Astrocyte (in vitro differentiated cells and primary cell): ENCODE measurements at regions not wholly inside any gene's neighbourhood (a gene's known extent, or its start where the extent isn't known, plus 50 kb on each side); places are given as distances from the start of the nearest gene placed in this dataset.

Experiments
- DNase-seq: peaks from one replicate; pipeline ENCODE4 v3.0.0-alpha.2; 2010; ENCODE audit warnings: low read depth
- FAIRE-seq: peaks from 2 replicates; lab custom pipeline; 2011; peaks lifted over from hg19 to GRCh38; lab: Jason Lieb, UNC
- H2AFZ ChIP-seq: 2 replicates; pipeline ENCODE4 v1.6.0; 2012; ENCODE audit warnings: low read depth, low read length, inconsistent platforms
- H3K27ac ChIP-seq: 2 replicates; pipeline ENCODE4 v1.5.1; 2011; ENCODE audit warnings: low read depth, low read length, inconsistent platforms
- H3K27me3 ChIP-seq: 2 replicates; pipeline ENCODE4 v1.6.0; 2011; ENCODE audit warnings: low read length, inconsistent platforms; ENCODE audit not compliant: insufficient read depth
- H3K36me3 ChIP-seq: 2 replicates; pipeline ENCODE4 v1.5.1; 2011; ENCODE audit warnings: low read length, inconsistent platforms; ENCODE audit not compliant: insufficient read depth
- H3K4me1 ChIP-seq: 2 replicates; pipeline ENCODE4 v1.5.1; 2011; ENCODE audit warnings: low read length, inconsistent platforms; ENCODE audit not compliant: insufficient read depth
- H3K4me2 ChIP-seq: 2 replicates; pipeline ENCODE4 v1.6.0; 2012; ENCODE audit warnings: low read length, inconsistent platforms
- H3K4me3 ChIP-seq: 2 replicates; pipeline ENCODE4 v1.5.1; 2011; ENCODE audit warnings: low read depth, mild to moderate bottlenecking, low read length, inconsistent platforms; ENCODE audit not compliant: insufficient read depth
- H3K79me2 ChIP-seq: 2 replicates; pipeline ENCODE4 v1.6.0; 2012; ENCODE audit warnings: mild to moderate bottlenecking, low read length, inconsistent platforms; ENCODE audit not compliant: insufficient read depth
- H3K9ac ChIP-seq: 2 replicates; pipeline ENCODE4 v1.6.0; 2012; ENCODE audit warnings: mild to moderate bottlenecking, low read length, inconsistent platforms
- H3K9me3 ChIP-seq: 2 replicates; pipeline ENCODE4 v1.5.1; 2012; ENCODE audit warnings: low read depth, mild to moderate bottlenecking, low read length, inconsistent platforms; ENCODE audit not compliant: insufficient read depth
- H4K20me1 ChIP-seq: 2 replicates; pipeline ENCODE4 v1.6.0; 2012; ENCODE audit warnings: low read length, inconsistent platforms; ENCODE audit not compliant: insufficient read depth
- H3K27ac Mint-ChIP-seq: one replicate; pipeline ENCODE4 v1.8.0; 2021; ENCODE audit warnings: mild to moderate bottlenecking, mixed read lengths; ENCODE audit not compliant: unreplicated experiment
- H3K27me3 Mint-ChIP-seq: one replicate; pipeline ENCODE4 v1.8.0; 2021; ENCODE audit warnings: low read depth, mixed read lengths; ENCODE audit not compliant: unreplicated experiment
- H3K36me3 Mint-ChIP-seq: one replicate; pipeline ENCODE4 v1.8.0; 2021; ENCODE audit warnings: low read depth, mixed read lengths; ENCODE audit not compliant: unreplicated experiment
- H3K4me1 Mint-ChIP-seq: one replicate; pipeline ENCODE4 v1.8.0; 2021; ENCODE audit warnings: low read depth, mixed read lengths; ENCODE audit not compliant: unreplicated experiment
- H3K4me3 Mint-ChIP-seq: one replicate; pipeline ENCODE4 v1.8.0; 2021; ENCODE audit warnings: mild to moderate bottlenecking, moderate library complexity, mixed read lengths; ENCODE audit not compliant: unreplicated experiment
- H3K9me3 Mint-ChIP-seq: one replicate; pipeline ENCODE4 v1.8.0; 2021; ENCODE audit warnings: mild to moderate bottlenecking, mixed read lengths; ENCODE audit not compliant: unreplicated experiment
- EZH2 ChIP-seq: IDR thresholded peaks from 2 replicates; pipeline ENCODE4 v1.6.1; 2012; ENCODE audit warnings: mild to moderate bottlenecking, low read length, inconsistent platforms; ENCODE audit not compliant: insufficient read depth
- TF ChIP-seq, protein P1 (sequence below): IDR thresholded peaks from 2 replicates; pipeline ENCODE4 v1.5.1; 2011; ENCODE audit warnings: low read depth, mild to moderate bottlenecking, inconsistent platforms, low read length, moderate library complexity; ENCODE audit not compliant: insufficient read depth

DNA sequence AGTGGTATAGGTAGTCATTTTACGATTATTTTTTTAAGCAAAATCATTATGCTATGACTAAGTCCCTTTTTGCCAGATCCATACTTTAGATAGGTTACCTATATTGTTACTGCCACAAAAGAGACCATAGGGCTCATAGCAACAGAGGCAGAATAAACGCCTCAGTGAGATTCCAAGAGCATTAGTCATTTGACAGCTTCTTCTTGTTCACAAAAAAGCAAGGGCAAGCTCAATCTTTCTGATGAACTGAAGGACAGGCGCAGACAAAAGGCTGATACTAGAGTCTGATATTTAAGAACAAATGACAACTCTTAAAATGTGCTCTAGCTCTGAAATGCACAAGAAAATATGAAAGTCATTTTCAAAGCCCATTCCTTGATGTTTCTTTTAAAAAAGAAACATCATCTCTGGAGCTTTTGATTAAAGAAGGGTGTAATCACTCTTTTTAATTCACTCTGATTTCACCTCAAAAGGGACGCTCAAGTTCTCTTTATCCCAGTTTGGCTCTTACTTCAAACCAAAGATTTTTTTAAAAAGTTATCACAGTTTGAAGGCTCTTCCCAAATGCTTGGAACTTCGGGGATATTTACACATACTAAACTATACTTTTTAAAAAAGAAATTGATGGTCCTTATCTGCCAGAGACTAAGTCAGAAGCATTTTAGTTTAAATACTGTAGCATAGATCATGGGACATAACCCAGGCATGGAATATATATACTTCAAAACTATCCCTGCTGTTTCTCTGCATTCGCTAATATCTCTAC lies 187.2 kb downstream of the EFNB2 start:
- TF ChIP-seq, protein P1, sequence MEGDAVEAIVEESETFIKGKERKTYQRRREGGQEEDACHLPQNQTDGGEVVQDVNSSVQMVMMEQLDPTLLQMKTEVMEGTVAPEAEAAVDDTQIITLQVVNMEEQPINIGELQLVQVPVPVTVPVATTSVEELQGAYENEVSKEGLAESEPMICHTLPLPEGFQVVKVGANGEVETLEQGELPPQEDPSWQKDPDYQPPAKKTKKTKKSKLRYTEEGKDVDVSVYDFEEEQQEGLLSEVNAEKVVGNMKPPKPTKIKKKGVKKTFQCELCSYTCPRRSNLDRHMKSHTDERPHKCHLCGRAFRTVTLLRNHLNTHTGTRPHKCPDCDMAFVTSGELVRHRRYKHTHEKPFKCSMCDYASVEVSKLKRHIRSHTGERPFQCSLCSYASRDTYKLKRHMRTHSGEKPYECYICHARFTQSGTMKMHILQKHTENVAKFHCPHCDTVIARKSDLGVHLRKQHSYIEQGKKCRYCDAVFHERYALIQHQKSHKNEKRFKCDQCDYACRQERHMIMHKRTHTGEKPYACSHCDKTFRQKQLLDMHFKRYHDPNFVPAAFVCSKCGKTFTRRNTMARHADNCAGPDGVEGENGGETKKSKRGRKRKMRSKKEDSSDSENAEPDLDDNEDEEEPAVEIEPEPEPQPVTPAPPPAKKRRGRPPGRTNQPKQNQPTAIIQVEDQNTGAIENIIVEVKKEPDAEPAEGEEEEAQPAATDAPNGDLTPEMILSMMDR: no peak
- TF ChIP-seq EZH2: no peak
- Histone ChIP-seq H3K9ac (peak overlapping the region; percentile 72), H2AFZ (no peak overlapping the region), H3K9me3 (no peaks in the 10 kb centered on the region), H3K27ac (peak overlapping the region; percentile 58), H3K4me1 (peaks cover 28% of the 10 kb centered on the region), H3K4me3 (no peak overlapping the region), H4K20me1 (no peaks in the 10 kb centered on the region), H3K36me3 (no peaks in the 10 kb centered on the region), H3K4me2 (peak overlapping the region; percentile 90), H3K27me3 (no peaks in the 10 kb centered on the region), H3K79me2 (no peaks in the 10 kb centered on the region)
- H3K27ac Mint-ChIP-seq: peak overlapping the region; percentile 89
- DNase-seq: peak; percentile 71
- H3K27me3 Mint-ChIP-seq: no peaks in the 10 kb centered on the region
- H3K36me3 Mint-ChIP-seq: no peaks in the 10 kb centered on the region
- H3K4me3 Mint-ChIP-seq: no peak overlapping the region
- H3K9me3 Mint-ChIP-seq: peaks cover 5% of the 10 kb centered on the region
- peak; percentile 41 for FAIRE-seq
- peaks cover 37% of the 10 kb centered on the region for H3K4me1 Mint-ChIP-seq

DNA sequence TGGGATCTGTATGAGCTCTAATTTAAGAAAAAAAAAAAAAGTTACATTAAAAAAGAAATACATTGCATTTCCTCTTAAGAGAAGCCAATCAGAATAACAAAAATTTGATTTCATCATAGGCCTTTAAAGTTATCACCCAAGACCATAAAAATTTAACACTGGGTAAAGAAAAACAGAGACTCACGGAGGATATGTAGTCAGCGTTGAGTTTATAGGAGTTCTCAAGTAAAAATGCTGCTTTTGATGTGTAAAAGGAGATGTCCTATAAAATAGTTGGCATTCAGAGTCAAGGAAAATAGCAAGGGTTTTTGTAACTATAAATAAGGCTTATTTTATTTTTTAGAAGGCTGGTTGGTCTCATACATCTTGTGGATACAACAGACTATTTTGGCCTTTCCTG lies 191.1 kb downstream of the EFNB2 start:
- H3K9ac ChIP-seq: no peak overlapping the region
- H3K27ac ChIP-seq: no peak overlapping the region
- Mint-ChIP-seq H3K36me3 (peaks cover 1% of the 10 kb centered on the region), H3K4me3 (no peak overlapping the region), H3K4me1 (peaks cover 19% of the 10 kb centered on the region), H3K27ac (no peak overlapping the region), H3K9me3 (peaks cover 19% of the 10 kb centered on the region), H3K27me3 (no peaks in the 10 kb centered on the region)
- peaks cover 18% of the 10 kb centered on the region for H3K4me1 ChIP-seq
- TF ChIP-seq, protein P1: no peak
- TF ChIP-seq EZH2: no peak
- no peaks in the 10 kb centered on the region for H3K79me2 ChIP-seq
- FAIRE-seq (no peak), DNase-seq (no peak)
- H3K27me3 ChIP-seq: no peaks in the 10 kb centered on the region
- H2AFZ ChIP-seq: no peak overlapping the region
- no peak overlapping the region for H3K4me2 ChIP-seq
- no peaks in the 10 kb centered on the region for H3K36me3 ChIP-seq
- peaks cover 2% of the 10 kb centered on the region for H3K9me3 ChIP-seq
- H4K20me1 ChIP-seq: no peaks in the 10 kb centered on the region
- no peak overlapping the region for H3K4me3 ChIP-seq

DNA sequence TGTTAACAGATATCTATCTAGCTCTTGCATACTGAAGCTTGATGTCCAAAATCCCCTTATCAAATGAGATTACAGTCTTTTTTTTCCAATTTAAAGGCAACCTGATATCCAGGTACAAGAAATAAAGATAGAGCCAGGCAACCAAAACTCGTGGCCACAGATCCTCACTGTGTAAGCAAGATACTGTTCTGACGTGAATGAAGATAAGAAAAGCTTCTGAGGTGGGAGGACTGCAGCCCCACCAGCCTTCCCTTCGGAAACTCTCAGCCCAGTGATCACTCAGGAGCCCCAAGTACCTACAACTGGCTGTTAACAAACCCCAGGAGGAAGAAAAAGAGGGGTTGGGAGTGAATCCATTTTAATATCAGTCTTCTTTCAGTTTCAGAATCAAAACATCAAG lies 191.6 kb downstream of the EFNB2 start:
- Histone ChIP-seq H3K9ac (no peak overlapping the region), H3K79me2 (no peaks in the 10 kb centered on the region), H2AFZ (no peak overlapping the region), H3K27me3 (no peaks in the 10 kb centered on the region), H3K4me1 (peaks cover 13% of the 10 kb centered on the region), H3K4me3 (no peak overlapping the region), H3K9me3 (peaks cover 2% of the 10 kb centered on the region), H3K27ac (no peak overlapping the region), H3K36me3 (no peaks in the 10 kb centered on the region), H3K4me2 (no peak overlapping the region), H4K20me1 (no peaks in the 10 kb centered on the region)
- Mint-ChIP-seq H3K4me3 (no peak overlapping the region), H3K9me3 (peaks cover 23% of the 10 kb centered on the region), H3K27me3 (no peaks in the 10 kb centered on the region), H3K36me3 (peaks cover 1% of the 10 kb centered on the region), H3K4me1 (peaks cover 14% of the 10 kb centered on the region), H3K27ac (no peak overlapping the region)
- DNase-seq: no peak
- no peak for FAIRE-seq
- TF ChIP-seq EZH2: no peak
- TF ChIP-seq, protein P1: no peak
